IMR-90 (cell line): ENCODE measurements at regions not wholly inside any gene's neighbourhood (a gene's known extent, or its start where the extent isn't known, plus 50 kb on each side); places are given as distances from the start of the nearest gene placed in this dataset.

Experiments used
- ATAC-seq: fragments of 200-7000 bp; cut with Tn5 transposase; 2 replicates; pipeline ENCODE4 v1.9.1; 2020; ENCODE audit warnings: low read depth, mild to moderate bottlenecking, moderate library complexity
- BruUV-seq: library from RNA; stranded (reverse); fragments of 400-500 nt; replicated peaks from 2 replicates; lab custom pipeline; 2021; lab: Mats Ljungman, UMichigan
- CTCF ChIA-PET: fragments of 300-600 bp; formaldehyde crosslinking; extraction: SDS; loops from one replicate; lab custom pipeline; 2021; ENCODE audit warnings: antibody characterized with exemption; lab: Yijun Ruan, JAX
- POLR2A ChIA-PET: fragments of 300-600 bp; sonication (Branson Sonifier 250); formaldehyde crosslinking; loops from one replicate; lab custom pipeline; 2022; ENCODE audit warnings: antibody characterized with exemption; ENCODE audit not compliant: unreplicated experiment; lab: Charles Lee
- DNase-seq: peaks from one replicate; pipeline ENCODE4 v3.0.0; 2013
- H2AFZ ChIP-seq: replicated peaks from 2 replicates; pipeline ENCODE3; 2013; ENCODE audit warnings: low read length, mild to moderate bottlenecking; ENCODE audit not compliant: poor library complexity
- H2AK5ac ChIP-seq: 2 replicates; pipeline ENCODE4 v1.6.1; 2013; ENCODE audit warnings: low read depth, low read length, inconsistent platforms
- H2AK9ac ChIP-seq: replicated peaks from 2 replicates; pipeline ENCODE3; 2013; ENCODE audit warnings: mild to moderate bottlenecking, low read depth, low read length, moderate library complexity; ENCODE audit not compliant: poor library complexity
- H2BK120ac ChIP-seq: 2 replicates; pipeline ENCODE4 v1.6.1; 2013; ENCODE audit warnings: low read depth, low read length, inconsistent platforms
- H2BK15ac ChIP-seq: 3 replicates; pipeline ENCODE4 v1.6.1; 2013; ENCODE audit warnings: low read depth, low read length, inconsistent platforms
- H2BK20ac ChIP-seq: 2 replicates; pipeline ENCODE4 v1.6.1; 2013; ENCODE audit warnings: low read depth, mild to moderate bottlenecking, inconsistent platforms, low read length, moderate library complexity
- H2BK5ac ChIP-seq: 2 replicates; pipeline ENCODE4 v1.6.1; 2013; ENCODE audit warnings: mild to moderate bottlenecking, low read depth, low read length, inconsistent platforms; ENCODE audit not compliant: poor library complexity, severe bottlenecking
- H3K14ac ChIP-seq: replicated peaks from 2 replicates; pipeline ENCODE4 v1.6.1; 2013; ENCODE audit warnings: low read depth, low read length, inconsistent platforms
- H3K18ac ChIP-seq: 2 replicates; pipeline ENCODE4 v1.6.1; 2013; ENCODE audit warnings: low read depth, low read length, control low read depth
- H3K23ac ChIP-seq: 2 replicates; pipeline ENCODE4 v1.6.1; 2013; ENCODE audit warnings: low read depth, low read length, inconsistent platforms
- H3K27ac ChIP-seq: 2 replicates; pipeline ENCODE4 v1.5.1; 2013; ENCODE audit warnings: mild to moderate bottlenecking, control low read depth, low read length; ENCODE audit not compliant: insufficient read depth
- H3K27me3 ChIP-seq: 2 replicates; pipeline ENCODE4 v1.6.1; 2013; ENCODE audit warnings: low read length; ENCODE audit not compliant: control insufficient read depth, insufficient read depth
- H3K36me3 ChIP-seq: 2 replicates; pipeline ENCODE4 v1.6.1; 2013; ENCODE audit warnings: low read length, mixed read lengths; ENCODE audit not compliant: control insufficient read depth, insufficient read depth
- H3K4ac ChIP-seq: 2 replicates; pipeline ENCODE4 v1.6.1; 2013; ENCODE audit warnings: low read depth, low read length, inconsistent platforms
- H3K4me1 ChIP-seq: 2 replicates; pipeline ENCODE4 v1.6.1; 2013; ENCODE audit warnings: low read length, mixed read lengths; ENCODE audit not compliant: control insufficient read depth, insufficient read depth
- H3K4me2 ChIP-seq: 2 replicates; pipeline ENCODE4 v1.6.1; 2013; ENCODE audit warnings: low read depth, mild to moderate bottlenecking, control low read depth, low read length, moderate library complexity
- H3K4me3 ChIP-seq: 2 replicates; pipeline ENCODE4 v1.5.1; 2013; ENCODE audit warnings: low read depth, mild to moderate bottlenecking, control low read depth, low read length, moderate library complexity; ENCODE audit not compliant: insufficient read depth
- H3K56ac ChIP-seq: 2 replicates; pipeline ENCODE4 v1.6.1; 2013; ENCODE audit warnings: low read length, inconsistent platforms; ENCODE audit not compliant: insufficient read depth; ENCODE audit errors: extremely low read depth
- H3K79me1 ChIP-seq, 2 experiments: 2 replicates each; pipeline ENCODE4 v1.6.1; 2013; ENCODE audit warnings: low read length in 2 of 2, inconsistent platforms in 1 of 2, low read depth in 1 of 2
- H3K9ac ChIP-seq: 2 replicates; pipeline ENCODE4 v1.6.1; 2013; ENCODE audit warnings: low read depth, low read length, control low read depth
- H3K9me1 ChIP-seq: 2 replicates; pipeline ENCODE4 v1.6.1; 2013; ENCODE audit warnings: low read length, inconsistent platforms; ENCODE audit not compliant: insufficient read depth
- H3K9me3 ChIP-seq: 2 replicates; pipeline ENCODE4 v1.6.1; 2013; ENCODE audit warnings: low read length; ENCODE audit not compliant: control insufficient read depth, insufficient read depth
- H4K20me1 ChIP-seq: 2 replicates; pipeline ENCODE4 v1.6.1; 2013; ENCODE audit warnings: low read length, inconsistent platforms; ENCODE audit not compliant: insufficient read depth
- H4K5ac ChIP-seq: 2 replicates; pipeline ENCODE4 v1.6.1; 2013; ENCODE audit warnings: mild to moderate bottlenecking, low read depth, low read length, control low read depth
- H4K8ac ChIP-seq, 2 experiments: 2 replicates each; pipeline ENCODE4 v1.6.1; 2013; ENCODE audit warnings: low read depth in 2 of 2, low read length in 2 of 2, control low read depth in 1 of 2, inconsistent platforms in 1 of 2
- H4K91ac ChIP-seq: 2 replicates; pipeline ENCODE4 v1.6.1; 2013; ENCODE audit warnings: low read depth, low read length, inconsistent platforms; ENCODE audit not compliant: insufficient read depth
- BHLHE40 ChIP-seq: fragments of 150-350 bp; IDR thresholded peaks from 2 replicates; pipeline ENCODE4 v1.6.1; 2016; ENCODE audit warnings: mild to moderate bottlenecking, low read depth, low read length
- CEBPB ChIP-seq: IDR thresholded peaks from 2 replicates; pipeline ENCODE4 v1.6.1; 2012; ENCODE audit warnings: low read depth, low read length, improper control_type of control experiment
- CHD1 ChIP-seq: IDR thresholded peaks from 2 replicates; pipeline ENCODE4 v1.6.1; 2012; ENCODE audit warnings: low read depth, low read length, improper control_type of control experiment
- ELK1 ChIP-seq: fragments of 150-350 bp; IDR thresholded peaks from 2 replicates; pipeline ENCODE4 v1.6.1; 2016; ENCODE audit warnings: low read depth, mild to moderate bottlenecking, low read length, moderate library complexity, borderline replicate concordance
- MAFK ChIP-seq: IDR thresholded peaks from 2 replicates; pipeline ENCODE4 v1.6.1; 2012; ENCODE audit warnings: low read depth, low read length, improper control_type of control experiment
- MXI1 ChIP-seq: IDR thresholded peaks from 2 replicates; pipeline ENCODE4 v1.6.1; 2012; ENCODE audit warnings: low read depth, mild to moderate bottlenecking, low read length, moderate library complexity, borderline replicate concordance
- POLR2A ChIP-seq: IDR thresholded peaks from 2 replicates; pipeline ENCODE4 v1.6.1; 2012; ENCODE audit warnings: mild to moderate bottlenecking, low read depth, low read length
- RAD21 ChIP-seq: IDR thresholded peaks from 2 replicates; pipeline ENCODE4 v1.6.1; 2012; ENCODE audit warnings: low read length, improper control_type of control experiment
- RCOR1 ChIP-seq: IDR thresholded peaks from 2 replicates; pipeline ENCODE4 v1.6.1; 2012; ENCODE audit warnings: mild to moderate bottlenecking, low read length, improper control_type of control experiment; ENCODE audit not compliant: insufficient replicate concordance
- SMC3 ChIP-seq: fragments of 150-350 bp; IDR thresholded peaks from 2 replicates; pipeline ENCODE4 v1.6.1; 2016; ENCODE audit warnings: low read depth, mild to moderate bottlenecking, antibody characterized with exemption, low read length, moderate library complexity
- USF2 ChIP-seq: fragments of 150-350 bp; IDR thresholded peaks from 2 replicates; pipeline ENCODE4 v1.6.1; 2017; ENCODE audit warnings: mild to moderate bottlenecking, antibody characterized with exemption, low read length, low read depth
- WGBS, 2 experiments: methylation state at CpG; one replicate each; pipeline versions ENCODE4 v1.1.5 to v1.1.7; 2013; ENCODE audit warnings: missing lambda C conversion rate in 2 of 2; ENCODE audit not compliant: insufficient read length in 1 of 2; ENCODE audit errors: extremely low coverage in 2 of 2; 5-methylcytosine and 5-hydroxymethylcytosine counted together
- dilution Hi-C: fragments of 300-500 bp; cut with HindIII; formaldehyde crosslinking; loops from one replicate; pipeline ENCODE4 v1.14.3; 2018; ENCODE audit warnings: low sequenced_read_pairs; ENCODE audit not compliant: unreplicated experiment
- in situ Hi-C: fragments of 300-500 bp; cut with MboI; formaldehyde crosslinking; loops from 3 replicates; pipeline ENCODE4 v1.14.3; 2019; ENCODE audit warnings: low sequenced_read_pairs, inconsistent platforms, mixed read lengths
- intact Hi-C: fragments of 100-400 bp; cut with micrococcal nuclease; formaldehyde crosslinking; loops from 2 replicates; pipeline ENCODE4 v1.10.0; 2022

- Histone ChIP-seq H3K27me3 (no peaks in the 10 kb centered on the region), H2AK5ac (no peak overlapping the region), H3K9me1 (no peaks in the 10 kb centered on the region), H3K79me1 (no peaks in the 10 kb centered on the region), H3K56ac (no peak overlapping the region), H2BK20ac (no peak overlapping the region), H3K4me2 (no peak overlapping the region), H2AK9ac (no peak overlapping the region), H3K14ac (no peak overlapping the region), H2BK5ac (no peak overlapping the region), H3K9me3 (no peaks in the 10 kb centered on the region; the same call in 1 of the 2 replicates), H3K9ac (no peak overlapping the region), H4K91ac (no peak overlapping the region), H3K36me3 (no peaks in the 10 kb centered on the region), H2BK15ac (no peak overlapping the region), H4K20me1 (no peaks in the 10 kb centered on the region), H4K8ac (no peak overlapping the region), H3K4me1 (no peaks in the 10 kb centered on the region), H3K4ac (no peak overlapping the region), H3K4me3 (no peak overlapping the region), H3K18ac (no peak overlapping the region), H3K27ac (no peak overlapping the region), H2BK120ac (no peak overlapping the region), H3K23ac (no peak overlapping the region), H2AFZ (no peak overlapping the region), H4K5ac (no peak overlapping the region)
- intact Hi-C loops = no loop called here
- no peak for ATAC-seq
- POLR2A ChIA-PET = no interaction called here
- dilution Hi-C loops = no loop called here
- BruUV-seq = no TSS peak
- no peak for TF ChIP-seq POLR2A
- TF ChIP-seq CHD1 = no peak
- no peak for TF ChIP-seq RAD21
- no peak for TF ChIP-seq ELK1
- TF ChIP-seq MXI1 = no peak
- TF ChIP-seq CEBPB = no peak
- TF ChIP-seq RCOR1 = no peak
- no peak for TF ChIP-seq SMC3
- TF ChIP-seq BHLHE40 = no peak
- TF ChIP-seq USF2 = no peak
- no peak for TF ChIP-seq MAFK
- CTCF ChIA-PET = no interaction called here
- no CpG with 5 or more reads among the region's 3 CpGs for WGBS, 2 experiments
- in situ Hi-C loops = no loop called here
- no peak for DNase-seq
Observed at GRCh38 chr13:68047889-68048288, 817.8 kb upstream of the PCDH9 start.
